NCI-H82 (cell line): ENCODE measurements at regions not wholly inside any gene's neighbourhood (a gene's known extent, or its start where the extent isn't known, plus 50 kb on each side); places are given as distances from the start of the nearest gene placed in this dataset.
A peak's percentile ranks its signal among the peaks of the same experiment; 100 is the strongest.

ENCODE experiments used
- DNase-seq: peaks from one replicate; lab custom pipeline; 2025; lab: John Stamatoyannopoulos, UW

DNA sequence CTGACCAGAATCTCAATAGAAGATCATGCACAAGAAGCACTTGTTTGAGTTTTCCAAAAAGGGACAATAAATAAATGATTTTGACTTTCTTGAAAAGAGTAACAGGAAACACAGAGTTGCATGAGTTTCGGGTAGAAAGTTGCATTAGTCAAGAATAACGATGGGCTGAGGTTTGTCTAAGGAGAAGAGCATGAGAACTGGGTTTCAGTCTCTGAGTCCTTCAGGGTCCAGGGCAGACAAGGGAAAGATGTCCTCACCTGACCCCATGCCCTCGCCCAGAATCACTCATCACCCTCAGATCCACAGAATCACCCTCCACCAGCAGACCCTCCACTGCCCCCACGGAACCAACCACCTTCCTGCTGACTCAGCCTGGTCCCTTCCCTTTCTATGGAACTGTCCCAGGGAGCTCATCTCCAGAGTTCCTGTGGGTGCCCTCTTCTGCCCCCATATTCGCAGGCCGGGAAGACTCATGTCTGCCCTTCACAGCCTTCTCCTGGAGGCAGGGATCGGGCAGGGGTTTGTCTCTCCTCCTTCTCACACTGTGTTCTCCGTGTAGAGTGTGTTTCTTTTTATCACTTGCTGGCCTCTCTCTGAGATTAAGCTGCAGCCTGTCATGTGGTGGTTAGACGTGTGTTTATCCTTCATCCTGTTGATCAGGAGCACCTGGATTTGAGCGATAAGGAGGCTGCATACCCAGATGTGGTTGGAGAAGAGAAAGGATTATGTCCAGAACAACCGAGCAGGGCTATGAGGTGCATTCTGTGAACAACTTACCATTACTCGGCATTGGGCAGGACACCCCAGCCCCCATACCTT, 442.6 kb downstream of the MAT2B start:
- DNase-seq = no peak

DNA sequence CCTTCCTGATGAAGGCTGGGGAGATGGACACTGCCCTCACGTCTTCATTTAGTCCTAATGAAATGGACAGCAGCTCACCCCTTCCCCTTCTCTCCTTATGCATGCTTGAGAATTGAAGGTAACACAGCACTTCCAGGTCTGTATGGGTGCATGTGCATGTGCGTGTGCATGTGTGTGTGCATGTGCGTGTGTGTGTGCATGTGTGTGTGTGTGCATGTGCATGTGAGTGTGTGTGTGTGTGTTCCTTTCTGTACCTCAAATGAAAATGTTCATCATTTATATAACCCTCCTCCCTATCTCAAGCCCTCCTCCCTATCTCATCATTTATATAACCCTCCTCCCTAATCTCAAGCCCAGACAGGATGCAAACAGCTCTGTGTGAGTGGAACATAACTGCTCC, 444.8 kb downstream of the MAT2B start:
- DNase-seq = no peak

DNA sequence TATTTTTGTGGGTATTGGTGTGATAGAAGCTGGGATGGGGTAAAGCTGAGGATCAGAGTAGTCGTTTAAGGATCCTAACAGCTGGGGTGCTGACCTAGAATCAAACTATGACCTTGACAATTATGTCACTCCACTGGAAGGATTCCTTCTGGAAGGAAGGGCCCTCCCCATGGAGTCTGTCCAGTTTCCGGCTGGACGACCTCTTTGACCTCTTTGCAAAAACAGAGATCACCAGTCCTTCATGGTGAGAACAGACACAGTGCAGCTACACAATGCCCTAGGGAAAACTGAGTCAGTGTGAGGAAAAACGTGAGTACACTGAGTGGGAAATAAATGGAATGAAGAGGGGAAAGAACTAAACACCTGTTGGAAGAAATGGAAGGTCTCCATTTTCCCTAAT, 445.6 kb downstream of the MAT2B start:
- DNase-seq = no peak

DNA sequence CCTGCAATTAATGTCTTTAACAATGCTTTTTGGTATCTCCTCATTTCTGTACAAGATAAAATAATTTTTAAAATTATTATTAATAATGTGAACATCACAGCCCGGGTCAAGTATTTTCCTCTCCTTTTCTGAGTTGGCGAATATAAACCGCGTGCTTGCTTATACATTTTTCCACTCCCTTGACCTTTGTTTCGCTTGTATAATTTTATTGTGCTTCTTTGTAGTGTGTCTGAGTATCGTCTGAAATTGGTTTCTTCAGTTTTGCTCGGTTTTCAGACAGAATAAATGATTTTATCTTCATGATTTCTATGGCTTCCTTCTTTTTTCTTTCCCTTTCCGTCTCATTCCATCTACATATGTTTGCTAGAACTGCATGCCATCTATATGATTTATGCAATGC, 448.5 kb downstream of the MAT2B start:
- DNase-seq = no peak

DNA sequence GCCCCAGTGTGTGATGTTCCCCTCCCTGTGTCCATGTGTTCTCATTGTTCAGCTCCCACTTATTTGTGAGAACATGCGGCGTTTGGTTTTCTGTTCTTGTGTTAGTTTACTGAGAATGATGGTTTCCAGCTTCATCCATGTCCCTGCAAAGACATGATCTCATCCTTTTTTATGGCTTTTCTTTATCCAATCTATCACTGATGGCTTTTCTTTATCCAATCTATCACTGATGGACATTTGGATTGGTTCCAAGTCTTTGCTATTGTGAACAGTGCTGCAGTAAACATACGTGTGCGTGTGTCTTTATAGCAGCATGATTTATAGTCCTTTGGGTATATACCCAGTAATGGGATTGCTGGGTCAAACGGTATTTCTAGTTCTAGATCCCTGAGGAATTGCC, 455.8 kb downstream of the MAT2B start:
- DNase-seq = peak; percentile 25

DNA sequence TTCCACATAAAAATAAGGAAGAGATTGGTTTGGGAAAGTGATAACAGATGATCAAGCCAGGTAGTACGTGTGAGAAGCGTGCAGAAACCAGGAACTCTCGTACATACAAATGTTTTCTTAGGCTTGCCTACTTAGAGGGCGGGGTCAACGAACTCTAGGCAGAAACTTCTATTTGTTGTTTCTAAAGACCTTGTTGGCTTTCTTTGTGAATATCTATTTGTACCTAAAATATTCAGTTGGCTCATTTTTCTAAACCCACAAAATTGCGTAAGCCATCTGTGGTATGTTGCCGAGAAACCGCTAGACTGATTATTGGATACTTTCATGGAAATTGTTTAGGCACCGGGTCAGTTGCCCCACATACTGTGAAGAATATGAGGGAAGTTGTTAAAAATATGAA, 458.5 kb downstream of the MAT2B start:
- no peak for DNase-seq

DNA sequence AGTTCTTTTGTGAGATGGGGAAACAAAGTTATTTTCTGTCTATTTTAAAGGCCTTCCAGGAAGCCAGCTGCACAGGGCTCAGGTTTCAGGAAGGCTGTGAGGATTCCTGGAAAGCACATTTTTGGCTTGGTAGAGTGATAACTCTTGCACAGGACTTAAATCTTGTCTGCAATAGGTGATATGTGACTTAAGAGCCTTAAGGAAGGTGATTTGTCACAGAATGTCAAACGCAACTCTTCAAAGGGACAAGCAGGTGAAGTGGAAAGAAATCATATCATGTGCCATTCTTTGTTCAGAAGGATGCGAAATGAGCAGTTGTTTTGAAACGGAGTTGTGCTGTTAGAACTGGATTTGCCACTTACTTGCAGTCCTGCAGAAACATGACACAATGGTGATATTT, 459.3 kb downstream of the MAT2B start:
- peak; percentile 2 for DNase-seq

DNA sequence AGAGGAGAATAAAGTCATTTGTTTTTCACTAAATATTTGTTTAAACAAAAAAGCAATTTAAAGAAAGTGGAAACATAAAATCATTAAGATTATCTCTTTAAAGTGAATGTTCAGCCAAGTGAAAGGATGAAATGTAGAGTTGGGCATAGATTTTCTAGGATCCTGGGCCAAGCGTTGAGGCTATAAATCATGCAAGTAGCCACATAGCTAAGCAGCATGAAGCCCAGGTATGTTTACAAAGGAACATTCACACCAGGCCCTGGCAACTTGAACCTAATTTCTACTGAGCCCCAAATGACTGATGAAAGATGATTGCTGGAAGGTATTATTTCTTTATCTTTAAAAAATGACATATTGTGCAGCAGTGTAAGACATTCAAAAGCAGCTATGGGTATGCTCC, 461.8 kb downstream of the MAT2B start:
- no peak for DNase-seq

DNA sequence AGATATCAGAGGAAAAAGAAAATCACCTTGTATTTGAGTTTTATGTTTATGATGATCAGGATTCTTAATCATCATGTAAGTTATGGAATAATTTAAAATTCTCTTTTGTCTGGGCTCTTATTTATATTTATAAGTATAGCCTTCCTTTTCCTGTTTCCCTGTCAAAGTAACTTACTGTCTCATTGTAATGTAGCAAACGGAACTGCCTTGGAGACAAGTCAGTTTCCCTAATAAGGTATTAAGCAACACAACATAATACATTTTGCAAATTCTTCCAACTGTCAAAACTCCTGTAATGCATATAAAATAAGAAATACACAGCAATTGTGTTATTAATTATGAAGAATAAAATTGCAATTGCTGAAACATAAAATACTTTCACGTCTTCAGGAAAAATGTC, 463.2 kb downstream of the MAT2B start:
- DNase-seq = no peak

DNA sequence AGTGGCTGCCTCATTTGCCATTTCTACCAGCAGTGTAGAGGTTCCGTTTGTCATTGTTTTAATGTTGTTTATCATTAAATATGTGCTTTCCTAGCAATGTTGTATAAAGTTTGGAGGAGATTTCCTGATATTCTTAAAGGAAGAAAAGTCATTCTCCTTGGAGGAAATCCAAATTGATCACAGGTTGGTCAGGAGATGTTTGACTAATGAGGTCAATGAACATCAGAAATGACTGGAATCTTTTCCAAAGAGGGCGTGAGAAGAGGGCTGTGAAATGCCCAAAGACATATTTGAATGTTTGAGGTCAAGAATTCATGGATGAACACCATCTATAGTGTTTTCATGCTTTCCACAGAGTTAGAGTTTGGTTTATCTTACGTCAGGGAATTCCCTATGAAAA, 471.3 kb downstream of the MAT2B start:
- DNase-seq = no peak

DNA sequence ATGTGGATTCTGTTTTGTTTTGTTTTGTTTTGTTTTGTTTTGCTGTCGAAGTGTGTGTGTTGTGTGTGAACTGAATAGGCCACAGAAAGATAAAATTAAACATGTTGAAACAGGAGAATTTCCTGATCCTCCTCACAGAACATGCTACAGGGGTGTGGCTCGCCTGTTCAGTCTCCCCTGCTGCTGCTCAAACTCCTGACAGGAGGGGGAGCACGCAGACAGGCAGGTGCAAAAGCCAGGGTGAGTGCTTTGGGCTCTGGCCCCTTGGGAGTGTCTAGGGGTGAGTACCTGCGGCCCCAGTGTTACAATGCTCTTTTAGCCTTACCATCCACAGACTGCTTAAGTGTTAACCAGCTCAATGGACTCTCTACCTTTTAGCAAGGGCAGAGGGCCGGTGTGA, 473.5 kb downstream of the MAT2B start:
- peak; percentile 0 for DNase-seq

DNA sequence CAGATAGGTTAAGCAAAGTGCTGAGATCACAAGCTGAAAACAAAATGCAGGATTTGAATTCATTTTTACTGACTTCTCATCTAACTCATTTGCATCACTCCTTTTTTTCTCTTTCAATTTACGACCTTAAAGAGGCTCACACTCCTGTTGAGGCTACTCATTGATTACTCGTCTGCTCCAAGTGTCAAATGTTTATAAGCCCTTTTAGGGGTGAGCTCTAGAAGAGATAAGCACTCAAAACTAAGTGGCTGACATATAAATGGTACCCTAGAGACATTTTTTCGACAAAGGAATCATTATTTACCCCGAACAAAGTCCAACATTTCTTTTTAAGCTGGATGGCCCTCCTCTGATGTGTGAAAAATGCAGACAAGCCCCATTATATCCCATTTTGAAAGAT, 483.1 kb downstream of the MAT2B start:
- no peak for DNase-seq

DNA sequence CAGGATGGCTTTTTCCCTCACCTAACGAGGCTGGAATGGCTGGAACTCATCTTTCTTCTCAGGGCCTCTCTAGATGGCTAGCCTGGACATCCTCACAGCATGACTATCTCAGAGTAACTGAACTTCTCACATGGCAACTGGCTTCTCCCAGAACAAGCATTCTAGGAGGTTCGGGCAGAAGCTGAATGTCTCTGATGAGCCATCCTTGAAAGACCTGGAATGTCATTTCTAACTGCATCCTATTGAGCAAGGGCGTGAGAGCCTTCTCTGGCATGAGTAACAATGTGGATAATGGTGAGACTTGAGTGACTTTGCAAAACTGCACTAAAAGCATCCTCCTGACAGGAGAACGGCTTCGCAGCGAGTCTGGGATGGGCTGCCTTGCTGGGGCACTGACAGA, 487.7 kb downstream of the MAT2B start:
- no peak for DNase-seq

DNA sequence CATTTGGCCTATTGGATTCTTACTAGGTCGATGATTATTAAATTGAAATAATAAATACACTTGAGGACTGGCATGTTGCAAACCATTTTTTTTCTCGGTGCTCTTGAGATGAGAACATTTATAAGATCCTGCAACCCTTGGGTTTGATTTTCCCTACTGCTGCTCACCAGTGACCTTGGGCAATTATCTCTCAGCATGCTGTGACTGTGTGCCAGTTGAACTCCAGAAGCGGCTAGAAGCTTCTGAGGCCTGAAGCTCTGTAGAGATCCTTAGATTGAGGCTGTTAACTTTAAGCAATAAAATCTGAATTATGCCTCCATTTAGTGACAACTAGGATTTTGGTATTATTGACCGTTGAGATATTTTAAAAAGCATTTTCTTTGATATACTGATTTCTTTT, 489.8 kb downstream of the MAT2B start:
- DNase-seq = no peak

DNA sequence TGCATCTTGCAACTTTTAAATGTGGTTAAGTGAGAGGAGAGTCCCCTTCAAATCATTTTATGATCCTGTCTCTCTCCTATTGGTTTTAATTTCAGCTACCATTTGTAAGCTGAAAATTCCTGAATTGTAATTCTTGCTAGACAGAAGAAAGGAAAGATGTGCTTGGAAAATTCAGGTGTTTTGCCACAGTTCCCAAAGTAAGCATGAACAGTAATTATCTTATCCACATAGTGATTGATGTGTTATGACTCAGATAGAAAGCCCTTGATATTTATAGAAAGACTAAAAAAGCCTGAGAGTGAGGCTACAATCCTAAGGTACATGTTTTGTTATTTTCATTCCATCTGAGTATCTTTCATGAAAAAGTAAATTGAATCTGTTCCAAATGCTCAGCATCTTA, 492.5 kb downstream of the MAT2B start:
- DNase-seq = no peak

DNA sequence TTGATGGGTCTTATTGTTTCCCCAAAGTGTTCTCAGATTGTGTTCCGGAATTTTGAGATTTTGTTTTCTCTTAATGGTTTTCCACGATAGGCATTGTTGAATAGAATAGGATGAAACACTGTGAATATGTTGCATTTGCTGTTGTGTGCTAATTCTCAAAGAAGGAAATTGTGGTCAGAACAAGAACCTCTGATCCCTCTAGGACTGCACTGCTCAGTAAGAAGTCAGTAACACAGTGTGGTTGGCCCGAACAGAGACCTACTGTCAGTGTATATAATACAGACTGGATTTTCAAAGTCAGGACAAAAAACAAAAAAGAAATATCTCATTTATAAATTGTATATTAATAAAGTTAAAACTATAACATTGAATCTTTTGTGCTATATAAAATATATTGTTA, 494.8 kb downstream of the MAT2B start:
- DNase-seq = no peak

DNA sequence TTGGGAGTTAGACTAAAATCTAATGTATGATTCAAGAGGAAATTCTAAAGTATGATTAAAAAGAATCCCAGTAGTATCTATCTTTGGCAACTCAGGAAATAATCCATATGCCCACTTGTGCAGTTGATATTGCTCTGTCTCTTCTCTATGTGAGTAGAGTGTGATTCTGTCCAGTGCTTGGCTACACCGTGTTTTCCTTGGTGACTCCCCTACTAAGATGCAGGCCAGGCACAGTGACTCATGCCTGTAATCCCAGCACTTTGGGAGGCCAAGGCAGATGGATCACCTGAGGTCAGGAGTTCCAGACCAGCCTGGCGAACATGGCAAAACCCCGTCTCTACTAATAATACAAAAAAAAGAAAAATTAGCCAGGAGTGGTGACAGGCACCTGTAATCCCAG, 495.4 kb downstream of the MAT2B start:
- DNase-seq = no peak

DNA sequence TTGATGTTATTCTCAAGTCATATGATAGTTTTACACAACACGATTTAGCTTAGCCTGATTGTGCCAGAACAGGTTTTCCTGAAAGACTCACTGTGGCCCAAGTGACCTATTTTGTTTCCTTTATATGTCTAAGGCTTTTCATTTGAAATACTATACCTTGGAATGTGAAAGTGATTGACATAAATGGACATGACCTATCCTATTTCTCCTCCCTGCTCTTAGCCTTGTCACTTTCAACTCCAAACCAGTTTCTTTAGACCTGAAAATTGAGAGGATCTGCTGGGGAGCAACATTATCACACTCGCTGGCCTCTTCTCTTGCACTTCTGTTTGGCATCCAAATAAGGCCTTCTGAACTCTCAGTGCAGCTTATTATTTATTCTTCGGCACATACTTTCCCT, 496.8 kb downstream of the MAT2B start:
- DNase-seq = no peak

DNA sequence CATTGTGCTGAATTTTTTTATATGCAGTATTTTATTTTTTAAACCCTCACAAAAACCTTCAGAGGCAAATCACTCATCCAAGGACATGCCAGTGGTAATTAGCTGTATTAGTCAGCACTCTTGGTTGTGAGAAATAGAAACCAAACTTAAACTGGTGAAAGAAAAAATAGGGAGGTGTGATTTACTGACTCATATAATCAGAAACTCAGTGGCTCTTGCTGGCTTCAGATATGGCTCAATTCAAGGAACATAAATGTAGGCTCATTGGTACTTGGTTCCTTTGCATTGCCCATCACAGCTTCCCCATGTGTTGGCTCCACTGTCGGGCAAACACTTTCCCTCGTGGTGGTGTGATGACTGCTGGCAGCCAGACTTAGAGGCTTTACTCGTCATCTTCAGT, 497.2 kb downstream of the MAT2B start:
- DNase-seq = no peak

DNA sequence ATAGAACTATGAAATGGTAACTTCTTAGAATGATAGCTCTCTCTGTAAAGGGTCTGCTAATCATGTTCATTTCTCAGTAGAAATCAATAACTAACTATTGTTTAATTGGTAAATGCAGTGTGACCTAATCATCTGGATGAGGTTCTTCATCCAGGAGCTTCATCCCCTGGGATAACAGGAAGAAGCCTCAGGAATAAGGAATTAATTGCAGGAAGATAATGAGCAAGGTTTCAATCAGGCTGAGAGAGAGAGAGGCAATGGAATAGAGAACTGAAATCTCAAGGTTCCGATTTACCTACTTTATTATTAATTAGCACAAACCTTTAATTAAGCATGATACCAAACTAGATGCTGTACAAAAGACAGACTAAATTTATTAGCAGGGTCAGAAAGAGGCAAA, 499.7 kb downstream of the MAT2B start:
- DNase-seq = no peak

DNA sequence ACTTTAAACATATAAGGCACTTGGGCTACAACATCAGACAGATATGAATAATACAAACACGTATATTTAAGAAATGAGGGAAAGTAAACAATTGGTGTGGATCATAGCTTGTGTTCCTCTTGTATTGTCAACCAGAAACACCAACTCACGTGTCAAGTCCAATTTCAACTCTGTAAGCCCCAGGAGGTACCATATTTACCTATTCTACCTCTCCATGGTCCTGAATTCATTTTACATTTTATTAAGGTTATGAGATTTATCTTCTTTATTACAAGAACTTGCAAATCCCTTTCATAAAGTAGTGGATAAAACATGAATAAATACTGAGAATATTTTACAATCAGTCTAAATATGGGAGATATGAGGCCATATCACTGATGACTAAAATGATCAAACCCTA, 501.6 kb downstream of the MAT2B start:
- no peak for DNase-seq

DNA sequence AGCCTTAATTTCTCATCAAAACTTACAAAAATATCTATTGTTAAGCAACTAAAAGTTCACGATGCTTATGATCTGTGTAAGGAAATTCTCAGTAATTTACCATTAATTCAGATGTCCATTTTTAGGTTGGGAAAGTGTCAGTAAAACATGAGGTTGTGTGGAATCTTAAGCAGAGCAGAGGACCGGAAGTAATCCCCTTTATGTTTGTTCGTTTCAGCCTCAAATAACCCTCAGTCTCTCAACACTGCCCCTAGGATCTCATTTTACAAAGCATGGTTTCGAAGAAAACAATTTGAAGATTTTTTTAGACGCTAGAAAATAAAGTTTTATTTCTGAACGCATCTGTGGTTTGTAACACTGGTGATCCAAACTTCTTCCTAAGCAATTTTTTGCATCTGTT, 504.2 kb downstream of the MAT2B start:
- no peak for DNase-seq

DNA sequence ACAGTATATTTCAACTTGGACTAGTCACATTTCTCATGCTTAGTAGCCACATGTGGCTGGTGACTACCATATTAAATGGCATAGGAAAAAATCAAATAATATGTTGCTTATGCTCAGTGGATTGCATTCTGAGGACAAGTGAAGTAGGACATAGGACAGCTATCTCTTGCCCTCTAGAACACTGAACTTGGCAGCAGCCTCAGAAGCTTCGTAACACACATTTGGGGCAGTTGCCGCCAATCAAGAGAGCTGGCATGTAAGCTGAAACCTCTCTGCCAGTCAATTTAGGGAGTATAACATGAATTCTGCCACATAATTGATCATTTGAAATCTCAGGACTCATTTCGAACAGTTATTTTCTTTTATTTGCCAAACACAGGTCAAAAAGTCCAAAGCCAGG, 505.5 kb downstream of the MAT2B start:
- no peak for DNase-seq

DNA sequence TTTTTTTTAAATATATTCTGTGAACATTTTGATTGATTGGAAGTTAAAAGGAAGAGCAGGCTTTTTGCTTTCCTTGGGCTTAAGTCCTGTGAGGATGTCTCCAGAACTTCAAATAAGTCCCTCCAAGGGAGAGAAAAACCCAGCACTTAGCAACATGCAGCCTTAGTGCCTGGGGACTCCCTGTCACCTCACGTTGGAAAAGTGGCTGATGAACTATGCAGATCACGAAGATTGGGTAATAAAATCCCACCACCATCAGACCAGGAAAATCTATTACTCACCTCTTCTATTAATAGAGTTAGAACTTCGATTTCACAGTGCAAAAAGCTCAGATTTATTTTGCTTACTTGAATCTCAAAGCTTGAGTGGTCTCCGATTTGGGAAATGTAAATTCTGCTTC, 507.0 kb downstream of the MAT2B start:
- DNase-seq = no peak
